ENCODE measurements at regions not wholly inside any gene's neighbourhood (a gene's known extent, or its start where the extent isn't known, plus 50 kb on each side); places are given as distances from the start of the nearest gene placed in this dataset.

- no peak overlapping the region for H3K4me3 Mint-ChIP-seq (ENCODE audit: low read depth)
- H3K9me3 Mint-ChIP-seq (ENCODE audit: low read depth) = no peaks in the 10 kb centered on the region
- TF ChIP-seq, protein P1, sequence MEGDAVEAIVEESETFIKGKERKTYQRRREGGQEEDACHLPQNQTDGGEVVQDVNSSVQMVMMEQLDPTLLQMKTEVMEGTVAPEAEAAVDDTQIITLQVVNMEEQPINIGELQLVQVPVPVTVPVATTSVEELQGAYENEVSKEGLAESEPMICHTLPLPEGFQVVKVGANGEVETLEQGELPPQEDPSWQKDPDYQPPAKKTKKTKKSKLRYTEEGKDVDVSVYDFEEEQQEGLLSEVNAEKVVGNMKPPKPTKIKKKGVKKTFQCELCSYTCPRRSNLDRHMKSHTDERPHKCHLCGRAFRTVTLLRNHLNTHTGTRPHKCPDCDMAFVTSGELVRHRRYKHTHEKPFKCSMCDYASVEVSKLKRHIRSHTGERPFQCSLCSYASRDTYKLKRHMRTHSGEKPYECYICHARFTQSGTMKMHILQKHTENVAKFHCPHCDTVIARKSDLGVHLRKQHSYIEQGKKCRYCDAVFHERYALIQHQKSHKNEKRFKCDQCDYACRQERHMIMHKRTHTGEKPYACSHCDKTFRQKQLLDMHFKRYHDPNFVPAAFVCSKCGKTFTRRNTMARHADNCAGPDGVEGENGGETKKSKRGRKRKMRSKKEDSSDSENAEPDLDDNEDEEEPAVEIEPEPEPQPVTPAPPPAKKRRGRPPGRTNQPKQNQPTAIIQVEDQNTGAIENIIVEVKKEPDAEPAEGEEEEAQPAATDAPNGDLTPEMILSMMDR (IDR thresholded peaks at IDR 0.05; ENCODE audit: unreplicated experiment) = no peak
- H3K27me3 Mint-ChIP-seq = peaks cover 11% of the 10 kb centered on the region
- H3K27ac Mint-ChIP-seq = no peak overlapping the region
- no peaks in the 10 kb centered on the region for H3K4me1 Mint-ChIP-seq (ENCODE audit: low read depth)
- no peaks in the 10 kb centered on the region for H3K36me3 Mint-ChIP-seq (ENCODE audit: insufficient read depth)
- no peak for DNase-seq (ENCODE audit: low spot score, unreplicated experiment)
These were observed 50.0 kb upstream of the RFX8 start for GRCh38 chr2:101524806-101525430.
